SJSA1 (cell line): ENCODE measurements at regions not wholly inside any gene's neighbourhood (a gene's known extent, or its start where the extent isn't known, plus 50 kb on each side); places are given as distances from the start of the nearest gene placed in this dataset.

Source experiments
- DNase-seq, 2 experiments: peaks; one replicate each; pipeline ENCODE4 v3.0.0-alpha.2; 2015 to 2020; ENCODE audit warnings: low spot score in 2 of 2, low read depth in 1 of 2
- H3K27ac ChIP-seq: fragments of 250-450 bp; sonication (Bioruptor Pico); 2 replicates; pipeline ENCODE4 v1.5.1; 2020; ENCODE audit warnings: mild to moderate bottlenecking, moderate library complexity
- H3K27me3 ChIP-seq: fragments of 250-450 bp; sonication (Bioruptor Pico); replicated peaks from 2 replicates; pipeline ENCODE4 v1.5.1; 2020; ENCODE audit warnings: mild to moderate bottlenecking, moderate library complexity
- H3K36me3 ChIP-seq: fragments of 250-450 bp; sonication (Bioruptor Pico); 2 replicates; pipeline ENCODE4 v1.5.1; 2020; ENCODE audit warnings: mild to moderate bottlenecking
- H3K4me1 ChIP-seq: fragments of 250-450 bp; sonication (Bioruptor Pico); replicated peaks from 2 replicates; pipeline ENCODE4 v1.6.1; 2021; ENCODE audit warnings: mild to moderate bottlenecking
- H3K4me3 ChIP-seq: fragments of 250-450 bp; sonication (Bioruptor Pico); 2 replicates; pipeline ENCODE4 v1.5.1; 2020; ENCODE audit warnings: mild to moderate bottlenecking
- H3K9me3 ChIP-seq: fragments of 250-450 bp; sonication (Bioruptor Pico); replicated peaks from 2 replicates; pipeline ENCODE4 v1.5.1; 2020; ENCODE audit warnings: mild to moderate bottlenecking

GRCh38 chr12:107459641-107460040 is 226.0 kb upstream of the PWP1 start:
- H3K36me3 ChIP-seq, result peaks cover 5% of the 10 kb centered on the region; the same call in 1 of the 2 replicates
- no peak overlapping the region for H3K27ac ChIP-seq
- H3K27me3 ChIP-seq, result no peaks in the 10 kb centered on the region
- H3K4me1 ChIP-seq, result peaks cover 30% of the 10 kb centered on the region
- H3K4me3 ChIP-seq, result no peak overlapping the region
- DNase-seq, result no peak
- peaks cover 10% of the 10 kb centered on the region for H3K9me3 ChIP-seq

- Histone ChIP-seq H3K4me3 (no peak overlapping the region), H3K36me3 (peaks cover 5% of the 10 kb centered on the region; the same call in 1 of the 2 replicates), H3K27ac (peak overlapping the region; percentile 50), H3K4me1 (peaks cover 30% of the 10 kb centered on the region), H3K27me3 (no peaks in the 10 kb centered on the region), H3K9me3 (peaks cover 10% of the 10 kb centered on the region)
- DNase-seq, result peak; percentile 95 to 99
These were observed 224.2 kb upstream of the PWP1 start for GRCh38 chr12:107461222-107461975.

GRCh38 chr12:107462428-107463332 is 222.9 kb upstream of the PWP1 start:
- Histone ChIP-seq H3K9me3 (peaks cover 10% of the 10 kb centered on the region), H3K36me3 (peaks cover 5% of the 10 kb centered on the region; the same call in 1 of the 2 replicates), H3K4me1 (peaks cover 39% of the 10 kb centered on the region), H3K27ac (peak overlapping the region; percentile 50; the same call in 1 of the 2 replicates), H3K27me3 (no peaks in the 10 kb centered on the region), H3K4me3 (no peak overlapping the region)
- no peak for DNase-seq

GRCh38 chr12:107464644-107465043 is 221.0 kb upstream of the PWP1 start:
- DNase-seq, result no peak
- Histone ChIP-seq H3K36me3 (peaks cover 5% of the 10 kb centered on the region; the same call in 1 of the 2 replicates), H3K27me3 (no peaks in the 10 kb centered on the region), H3K4me1 (peaks cover 58% of the 10 kb centered on the region), H3K9me3 (peaks cover 10% of the 10 kb centered on the region), H3K4me3 (no peak overlapping the region), H3K27ac (no peak overlapping the region)

- Histone ChIP-seq H3K27me3 (no peaks in the 10 kb centered on the region), H3K4me3 (no peak overlapping the region), H3K36me3 (peaks cover 5% of the 10 kb centered on the region; the same call in 1 of the 2 replicates), H3K27ac (no peak overlapping the region), H3K9me3 (peaks cover 10% of the 10 kb centered on the region), H3K4me1 (peaks cover 52% of the 10 kb centered on the region)
- no peak for DNase-seq
These were observed 220.0 kb upstream of the PWP1 start for GRCh38 chr12:107465625-107466024.

- Histone ChIP-seq H3K27me3 (no peaks in the 10 kb centered on the region), H3K4me3 (no peak overlapping the region), H3K4me1 (peaks cover 31% of the 10 kb centered on the region), H3K36me3 (peaks cover 3% of the 10 kb centered on the region; the same call in 1 of the 2 replicates), H3K9me3 (peaks cover 7% of the 10 kb centered on the region), H3K27ac (peak overlapping the region; percentile 3)
- DNase-seq, result peak; percentile 79 to 93
These were observed 217.9 kb upstream of the PWP1 start for GRCh38 chr12:107467716-107468115.

GRCh38 chr12:107468182-107468581 is 217.4 kb upstream of the PWP1 start:
- no peak overlapping the region for H3K4me3 ChIP-seq
- peak; percentile 94 to 96 for DNase-seq

GRCh38 chr12:107469011-107469410 is 216.6 kb upstream of the PWP1 start:
- H3K27ac ChIP-seq, result no peak overlapping the region
- no peaks in the 10 kb centered on the region for H3K36me3 ChIP-seq
- peak; percentile 80 to 89 for DNase-seq
- H3K9me3 ChIP-seq, result no peaks in the 10 kb centered on the region
- no peaks in the 10 kb centered on the region for H3K27me3 ChIP-seq
- H3K4me1 ChIP-seq, result peaks cover 28% of the 10 kb centered on the region
- no peak overlapping the region for H3K4me3 ChIP-seq

More at GRCh38 chr12:107468182-107468581, 217.4 kb upstream of the PWP1 start:
- H3K27ac ChIP-seq, result peak overlapping the region; percentile 3
- peaks cover 2% of the 10 kb centered on the region for H3K9me3 ChIP-seq
- H3K4me1 ChIP-seq, result peaks cover 28% of the 10 kb centered on the region
- H3K36me3 ChIP-seq, result no peaks in the 10 kb centered on the region
- H3K27me3 ChIP-seq, result no peaks in the 10 kb centered on the region

- Histone ChIP-seq H3K27ac (no peak overlapping the region), H3K27me3 (no peaks in the 10 kb centered on the region), H3K4me1 (peaks cover 28% of the 10 kb centered on the region), H3K36me3 (no peaks in the 10 kb centered on the region), H3K4me3 (no peak overlapping the region), H3K9me3 (no peaks in the 10 kb centered on the region)
- DNase-seq, result no peak
These were observed 215.0 kb upstream of the PWP1 start for GRCh38 chr12:107470645-107471044.

GRCh38 chr12:107472308-107472707 is 213.3 kb upstream of the PWP1 start:
- Histone ChIP-seq H3K36me3 (no peaks in the 10 kb centered on the region), H3K27me3 (no peaks in the 10 kb centered on the region), H3K27ac (no peak overlapping the region), H3K9me3 (no peaks in the 10 kb centered on the region), H3K4me1 (peaks cover 23% of the 10 kb centered on the region), H3K4me3 (no peak overlapping the region)
- no peak for DNase-seq

- H3K9me3 ChIP-seq, result no peaks in the 10 kb centered on the region
- H3K4me3 ChIP-seq, result no peak overlapping the region
- DNase-seq, result peak in 1 of 2 experiments; percentile 82
- no peak overlapping the region for H3K27ac ChIP-seq
- peaks cover 5% of the 10 kb centered on the region for H3K4me1 ChIP-seq
- H3K27me3 ChIP-seq, result no peaks in the 10 kb centered on the region
- no peaks in the 10 kb centered on the region for H3K36me3 ChIP-seq
These were observed 211.5 kb upstream of the PWP1 start for GRCh38 chr12:107474099-107474498.

GRCh38 chr12:107474639-107475539 is 210.7 kb upstream of the PWP1 start:
- Histone ChIP-seq H3K9me3 (no peaks in the 10 kb centered on the region), H3K4me1 (no peaks in the 10 kb centered on the region), H3K36me3 (no peaks in the 10 kb centered on the region), H3K27ac (no peak overlapping the region), H3K27me3 (no peaks in the 10 kb centered on the region), H3K4me3 (no peak overlapping the region)
- DNase-seq, result peak in 1 of 2 experiments; percentile 54

GRCh38 chr12:107475900-107476299 is 209.7 kb upstream of the PWP1 start:
- DNase-seq, result no peak
- no peaks in the 10 kb centered on the region for H3K9me3 ChIP-seq
- H3K27ac ChIP-seq, result no peak overlapping the region
- H3K27me3 ChIP-seq, result no peaks in the 10 kb centered on the region
- H3K4me1 ChIP-seq, result no peaks in the 10 kb centered on the region
- no peaks in the 10 kb centered on the region for H3K36me3 ChIP-seq
- no peak overlapping the region for H3K4me3 ChIP-seq
